ENCODE measurements at regions not wholly inside any gene's neighbourhood (a gene's known extent, or its start where the extent isn't known, plus 50 kb on each side); places are given as distances from the start of the nearest gene placed in this dataset.
A peak's percentile ranks its signal among the peaks of the same experiment; 100 is the strongest.
"Not testable (repeated sequence)": the region's sequence is repeated elsewhere in the genome, so short reads cannot be mapped to it uniquely, and the experiment has no call there.

DNA sequence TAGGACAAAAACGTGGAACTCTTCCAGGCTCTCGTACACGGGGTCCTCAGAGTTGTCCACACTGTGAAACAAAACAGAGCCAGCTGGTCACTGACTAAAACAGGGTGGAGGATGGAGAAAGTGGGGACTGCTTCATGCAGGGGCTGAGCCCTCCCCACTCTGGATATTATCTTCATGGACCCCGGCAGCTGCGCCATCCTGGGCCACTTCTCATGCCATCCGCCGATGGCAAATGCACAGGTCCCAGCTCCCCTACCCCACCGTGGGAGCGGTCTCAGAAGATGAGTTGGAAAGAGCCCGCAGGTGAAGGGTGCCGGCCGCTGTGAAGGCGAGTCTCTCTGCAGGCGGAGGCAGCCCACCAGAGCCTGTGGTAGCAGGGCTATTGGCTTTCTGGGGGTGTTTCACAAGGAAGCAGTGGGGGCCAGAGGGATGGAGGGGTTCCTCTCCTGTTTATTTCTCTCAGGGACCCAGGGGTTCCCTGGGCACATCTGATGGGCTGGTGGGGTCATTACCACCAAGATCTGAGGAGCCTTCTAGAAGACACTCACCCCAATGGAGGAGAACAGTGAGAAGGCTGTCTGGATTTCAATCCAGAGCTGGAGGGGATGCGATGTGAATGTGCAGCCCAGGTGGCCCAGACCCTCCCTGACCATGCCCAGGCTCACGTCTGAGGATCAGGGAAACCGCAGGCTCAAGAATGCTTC, 177.3 kb downstream of the KLF13 start:
- H3K27me3 ChIP-seq (replicated peaks in 1 of 2; ENCODE audit: control insufficient read depth in 2 of 2, extremely low read depth in 1 of 2, insufficient read depth in 2 of 2, low read length in 1 of 2), result peaks cover 0 to 17% of the 10 kb centered on the region in 2 experiments
- no peaks in the 10 kb centered on the region for H3K4me1 ChIP-seq (ENCODE audit: control insufficient read depth in 1 of 2, extremely low read depth in 1 of 2, insufficient read depth in 2 of 2, low read length in 2 of 2)
- no peak for DNase-seq
- Mint-ChIP-seq H3K4me1 (peaks cover 0 to 5% (median 0%) of the 10 kb centered on the region in 3 donors), H3K27ac (no peak overlapping the region), H3K27me3 (no peaks in the 10 kb centered on the region), H3K9me3 (peaks cover 0 to 3% (median 0%) of the 10 kb centered on the region in 3 donors), H3K4me3 (no peak overlapping the region), H3K36me3 (no peaks in the 10 kb centered on the region)
- CTCF ChIA-PET, result no interaction called here
- no peaks in the 10 kb centered on the region for H3K36me3 ChIP-seq (ENCODE audit: control insufficient read depth in 2 of 2, extremely low read depth in 1 of 2, insufficient read depth in 1 of 2, low read length in 1 of 2)
- H3K9me3 ChIP-seq, result no peaks in the 10 kb centered on the region
- 88% methylated on average over 4 of the region's 17 CpGs for WGBS (ENCODE audit: insufficient coverage)
- POLR2A ChIA-PET, result no interaction called here
- H3K27ac ChIP-seq (ENCODE audit: low read length), result no peak overlapping the region
- no peak for ATAC-seq (replicated peaks in 1 of 4)
- H3K4me3 ChIP-seq (ENCODE audit: control insufficient read depth in 1 of 2, extremely low read depth in 1 of 2, low read length in 1 of 2), result no peak overlapping the region

DNA sequence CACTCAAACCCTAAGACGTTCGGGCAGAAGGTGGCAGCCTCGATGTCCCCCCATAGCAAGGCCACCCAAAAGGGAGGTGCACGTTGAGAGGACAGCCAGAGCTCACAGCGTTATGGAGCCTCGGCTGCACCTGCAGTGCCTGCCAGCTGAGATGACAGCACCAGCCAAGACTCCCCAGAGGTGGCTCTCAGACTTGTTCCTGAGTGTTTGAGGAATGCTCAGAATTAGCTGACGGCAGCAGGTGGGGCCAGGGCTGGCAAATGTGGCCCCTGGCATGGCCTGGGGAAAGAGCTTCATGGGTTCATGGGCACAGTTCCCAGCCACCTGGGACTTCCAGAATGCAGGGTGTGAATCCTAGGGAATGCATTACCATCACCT, 177.8 kb downstream of the KLF13 start:
- Histone ChIP-seq H3K4me1 (ENCODE audit: control insufficient read depth in 1 of 2, extremely low read depth in 1 of 2, insufficient read depth in 2 of 2, low read length in 2 of 2) (no peaks in the 10 kb centered on the region), H3K4me3 (ENCODE audit: control insufficient read depth in 1 of 2, extremely low read depth in 1 of 2, low read length in 1 of 2) (no peak overlapping the region), H3K9me3 (no peaks in the 10 kb centered on the region), H3K36me3 (ENCODE audit: control insufficient read depth in 2 of 2, extremely low read depth in 1 of 2, insufficient read depth in 1 of 2, low read length in 1 of 2) (no peaks in the 10 kb centered on the region), H3K27me3 (replicated peaks in 1 of 2; ENCODE audit: control insufficient read depth in 2 of 2, extremely low read depth in 1 of 2, insufficient read depth in 2 of 2, low read length in 1 of 2) (peaks cover 0 to 13% of the 10 kb centered on the region in 2 experiments), H3K27ac (ENCODE audit: low read length) (no peak overlapping the region)
- DNase-seq (no peak), ATAC-seq (replicated peaks in 1 of 4) (no peak)
- Mint-ChIP-seq H3K9me3 (peaks cover 0 to 3% (median 0%) of the 10 kb centered on the region in 3 donors), H3K4me3 (no peak overlapping the region), H3K27ac (no peak overlapping the region), H3K36me3 (no peaks in the 10 kb centered on the region), H3K27me3 (no peaks in the 10 kb centered on the region), H3K4me1 (peaks cover 0 to 5% (median 0%) of the 10 kb centered on the region in 3 donors)
- POLR2A ChIA-PET, result no interaction called here
- WGBS (ENCODE audit: insufficient coverage), result 84% methylated on average over 6 of the region's 7 CpGs
- CTCF ChIA-PET, result interaction anchor here in 1 of 2 donors (0.6 kb wide), 1 partner anchor 313 kb away, joined by 4 read pairs; no protein-coding TSS in a partner anchor

DNA sequence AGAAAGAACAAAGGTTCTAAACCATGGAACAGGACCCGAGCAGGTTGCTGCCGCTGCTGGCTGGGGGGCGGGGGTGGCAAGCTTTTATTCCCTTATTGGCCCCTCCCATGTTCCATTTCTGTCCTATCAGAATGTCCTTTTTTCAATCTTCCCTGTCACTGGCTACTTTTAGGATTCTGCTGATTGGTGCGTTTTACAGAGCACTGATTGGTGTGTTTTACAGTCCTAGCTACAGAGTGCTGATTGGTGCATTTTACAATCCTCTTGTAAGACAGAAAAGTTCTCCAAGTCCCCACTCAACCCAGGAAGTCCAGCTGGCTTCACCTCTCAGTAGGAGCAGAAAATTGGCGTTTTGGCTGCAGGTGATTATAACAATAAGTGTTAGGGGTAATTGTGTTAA, 180.9 kb downstream of the KLF13 start:
- H3K27ac Mint-ChIP-seq; DNase-seq; H3K4me3 ChIP-seq (ENCODE audit: control insufficient read depth in 1 of 2, extremely low read depth in 1 of 2, low read length in 1 of 2); H3K36me3 ChIP-seq (ENCODE audit: control insufficient read depth in 2 of 2, extremely low read depth in 1 of 2, insufficient read depth in 1 of 2, low read length in 1 of 2); H3K27me3 ChIP-seq (replicated peaks in 1 of 2; ENCODE audit: control insufficient read depth in 2 of 2, extremely low read depth in 1 of 2, insufficient read depth in 2 of 2, low read length in 1 of 2); H3K9me3 Mint-ChIP-seq; H3K4me1 ChIP-seq (ENCODE audit: control insufficient read depth in 1 of 2, extremely low read depth in 1 of 2, insufficient read depth in 2 of 2, low read length in 2 of 2); ATAC-seq (replicated peaks in 1 of 4); H3K27me3 Mint-ChIP-seq; CTCF ChIA-PET; H3K27ac ChIP-seq (ENCODE audit: low read length); H3K36me3 Mint-ChIP-seq; H3K9me3 ChIP-seq; H3K4me3 Mint-ChIP-seq: not testable (repeated sequence)
- POLR2A ChIA-PET, result interaction anchor here in 1 of 2 donors (0.6 kb wide), 1 partner anchor 265 kb away, joined by 4 read pairs; no protein-coding TSS in a partner anchor
- WGBS (ENCODE audit: insufficient coverage), result 33% methylated on average over 1 of the region's 5 CpGs
- peaks cover 9 to 14% (median 9%) of the 10 kb centered on the region in 3 donors for H3K4me1 Mint-ChIP-seq

DNA sequence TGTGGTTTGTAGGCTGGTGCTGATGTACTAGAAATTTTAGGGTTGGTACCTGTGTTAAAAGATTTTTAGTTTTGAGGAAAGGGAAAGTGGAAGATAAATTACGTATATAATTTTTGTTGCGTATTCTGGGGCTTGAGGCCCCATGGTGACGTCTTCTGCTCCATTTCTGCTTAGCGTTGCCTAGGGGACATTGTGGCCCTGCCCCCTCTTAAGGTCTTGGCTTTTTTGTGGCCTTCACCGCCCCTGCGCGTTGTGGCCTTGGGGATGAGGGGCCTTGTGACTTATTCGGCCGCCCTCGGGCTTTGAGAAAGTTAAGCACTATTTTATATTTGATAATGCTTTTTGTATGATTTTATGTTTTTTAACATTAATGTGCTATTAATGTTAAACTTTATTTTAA, 182.0 kb downstream of the KLF13 start:
- Histone ChIP-seq H3K27ac (ENCODE audit: low read length) (no peak overlapping the region), H3K9me3 (no peaks in the 10 kb centered on the region), H3K36me3 (ENCODE audit: control insufficient read depth in 2 of 2, extremely low read depth in 1 of 2, insufficient read depth in 1 of 2, low read length in 1 of 2) (no peaks in the 10 kb centered on the region), H3K4me1 (ENCODE audit: control insufficient read depth in 1 of 2, extremely low read depth in 1 of 2, insufficient read depth in 2 of 2, low read length in 2 of 2) (peaks cover 7 to 9% of the 10 kb centered on the region in 2 experiments), H3K4me3 (ENCODE audit: control insufficient read depth in 1 of 2, extremely low read depth in 1 of 2, low read length in 1 of 2) (no peak overlapping the region), H3K27me3 (replicated peaks in 1 of 2; ENCODE audit: control insufficient read depth in 2 of 2, extremely low read depth in 1 of 2, insufficient read depth in 2 of 2, low read length in 1 of 2) (no peaks in the 10 kb centered on the region)
- Mint-ChIP-seq H3K9me3 (peaks cover 0 to 3% (median 0%) of the 10 kb centered on the region in 3 donors), H3K4me3 (no peak overlapping the region), H3K27ac (no peak overlapping the region), H3K27me3 (no peaks in the 10 kb centered on the region), H3K4me1 (peaks cover 11 to 23% (median 20%) of the 10 kb centered on the region in 3 donors), H3K36me3 (no peaks in the 10 kb centered on the region)
- ChIA-PET POLR2A (interaction anchor here in 1 of 2 donors (0.6 kb wide), 1 partner anchor 96 kb away, joined by 3 read pairs; no protein-coding TSS in a partner anchor), CTCF (no interaction called here)
- 93% methylated on average over 2 of the region's 10 CpGs for WGBS (ENCODE audit: insufficient coverage)
- DNase-seq (no peak), ATAC-seq (replicated peaks in 1 of 4) (no peak)

DNA sequence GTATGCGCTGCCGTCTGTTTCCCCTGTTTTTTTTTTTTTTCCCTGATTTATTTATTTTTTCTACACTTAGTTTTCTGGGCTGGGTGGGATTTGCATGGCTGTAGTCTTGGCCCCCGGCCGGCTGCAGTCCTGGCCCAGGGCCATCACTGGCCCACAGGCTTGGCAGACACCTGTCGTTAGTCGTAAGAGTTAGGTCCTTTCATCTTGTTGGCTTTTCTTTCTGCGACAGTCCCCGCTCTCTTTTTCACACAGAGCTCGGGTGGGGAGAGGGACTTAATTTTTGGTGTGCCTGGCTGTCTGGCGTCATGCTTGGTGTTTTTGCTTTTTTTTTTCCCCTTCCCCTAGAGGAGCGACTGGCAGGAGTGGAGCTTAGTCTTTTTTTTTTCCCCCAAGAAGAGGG, 183.4 kb downstream of the KLF13 start:
- WGBS (ENCODE audit: insufficient coverage), result 92% methylated on average over 4 of the region's 11 CpGs
- DNase-seq (peak in 2 of 35 experiments; percentile 5 to 23), ATAC-seq (replicated peaks in 1 of 4) (no peak)
- POLR2A ChIA-PET, result no interaction called here
- CTCF ChIA-PET, result no interaction called here
- no peaks in the 10 kb centered on the region for H3K9me3 ChIP-seq
- H3K9me3 Mint-ChIP-seq, result peaks cover 0 to 3% (median 0%) of the 10 kb centered on the region in 3 donors
- H3K36me3 ChIP-seq (ENCODE audit: control insufficient read depth in 2 of 2, extremely low read depth in 1 of 2, insufficient read depth in 1 of 2, low read length in 1 of 2), result no peaks in the 10 kb centered on the region
- no peak overlapping the region for H3K4me3 ChIP-seq (ENCODE audit: control insufficient read depth in 1 of 2, extremely low read depth in 1 of 2, low read length in 1 of 2)
- H3K36me3 Mint-ChIP-seq, result no peaks in the 10 kb centered on the region
- peaks cover 0 to 9% of the 10 kb centered on the region in 2 experiments for H3K27me3 ChIP-seq (replicated peaks in 1 of 2; ENCODE audit: control insufficient read depth in 2 of 2, extremely low read depth in 1 of 2, insufficient read depth in 2 of 2, low read length in 1 of 2)
- peaks cover 7 to 9% of the 10 kb centered on the region in 2 experiments for H3K4me1 ChIP-seq (ENCODE audit: control insufficient read depth in 1 of 2, extremely low read depth in 1 of 2, insufficient read depth in 2 of 2, low read length in 2 of 2)
- no peak overlapping the region for H3K4me3 Mint-ChIP-seq
- H3K27ac Mint-ChIP-seq, result no peak overlapping the region
- H3K27ac ChIP-seq (ENCODE audit: low read length), result no peak overlapping the region
- peaks cover 14 to 29% (median 26%) of the 10 kb centered on the region in 3 donors for H3K4me1 Mint-ChIP-seq
- H3K27me3 Mint-ChIP-seq, result no peaks in the 10 kb centered on the region

DNA sequence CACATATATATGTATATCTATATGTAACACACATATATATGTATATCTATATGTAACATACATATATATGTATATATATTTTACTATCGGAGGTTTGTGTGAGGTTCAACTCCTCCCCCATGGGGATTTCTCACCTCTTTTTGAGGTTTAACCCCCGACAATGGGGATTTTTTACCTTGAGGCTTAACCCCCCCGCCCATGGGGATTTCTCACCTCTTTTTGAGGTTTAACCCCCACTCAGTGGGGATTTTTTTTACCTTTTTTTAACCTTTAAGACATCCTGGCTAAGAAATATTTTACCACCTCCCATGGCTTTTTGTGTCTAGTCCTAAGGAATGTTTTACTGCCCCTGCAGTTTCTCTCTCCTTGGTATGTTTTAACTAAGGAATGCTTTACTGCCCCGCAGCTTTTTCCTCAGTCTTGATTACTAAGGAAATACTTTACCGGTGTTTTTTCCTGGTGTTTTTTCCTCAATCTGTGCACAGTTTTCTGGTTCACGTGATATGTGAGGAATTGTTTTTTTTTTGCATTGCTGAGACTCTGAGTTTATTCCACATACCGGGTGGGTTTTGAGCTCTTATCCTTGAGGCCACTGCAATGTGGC, 185.2 kb downstream of the KLF13 start:
- H3K9me3 Mint-ChIP-seq, result peaks cover 0 to 3% (median 0%) of the 10 kb centered on the region in 3 donors
- H3K4me3 Mint-ChIP-seq, result peak overlapping the region in 1 of 3 donors; percentile 2
- no peaks in the 10 kb centered on the region for H3K36me3 Mint-ChIP-seq
- peak in 31 of 35 experiments; percentile 19 to 80 (median 46) for DNase-seq
- no peak overlapping the region for H3K27ac ChIP-seq (ENCODE audit: low read length)
- ChIA-PET CTCF (no interaction called here), POLR2A (no interaction called here)
- H3K27me3 ChIP-seq (replicated peaks in 1 of 2; ENCODE audit: control insufficient read depth in 2 of 2, extremely low read depth in 1 of 2, insufficient read depth in 2 of 2, low read length in 1 of 2), result peaks cover 0 to 21% of the 10 kb centered on the region in 2 experiments
- H3K4me1 Mint-ChIP-seq, result peaks cover 14 to 29% (median 26%) of the 10 kb centered on the region in 3 donors
- WGBS (ENCODE audit: insufficient coverage), result 40% methylated on average over 1 of the region's 7 CpGs
- H3K4me1 ChIP-seq (ENCODE audit: control insufficient read depth in 1 of 2, extremely low read depth in 1 of 2, insufficient read depth in 2 of 2, low read length in 2 of 2), result peaks cover 7 to 9% of the 10 kb centered on the region in 2 experiments
- ATAC-seq (replicated peaks in 1 of 4), result peak in 1 of 4 experiments; percentile 71
- H3K4me3 ChIP-seq (ENCODE audit: control insufficient read depth in 1 of 2, extremely low read depth in 1 of 2, low read length in 1 of 2), result no peak overlapping the region
- H3K27ac Mint-ChIP-seq, result no peak overlapping the region
- H3K27me3 Mint-ChIP-seq, result peaks cover 4 to 5% of the 10 kb centered on the region in 2 donors
- no peaks in the 10 kb centered on the region for H3K9me3 ChIP-seq
- no peaks in the 10 kb centered on the region for H3K36me3 ChIP-seq (ENCODE audit: control insufficient read depth in 2 of 2, extremely low read depth in 1 of 2, insufficient read depth in 1 of 2, low read length in 1 of 2)
